ENCODE measurements at regions not wholly inside any gene's neighbourhood (a gene's known extent, or its start where the extent isn't known, plus 50 kb on each side); places are given as distances from the start of the nearest gene placed in this dataset.
"Not testable (repeated sequence)": the region's sequence is repeated elsewhere in the genome, so short reads cannot be mapped to it uniquely, and the experiment has no call there.

GRCh38 chr21:34219334-34220060 lies 144.3 kb upstream of the KCNE2 start:
- no peak for DNase-seq (ENCODE audit: low read depth in 2 of 2)

GRCh38 chr21:34220556-34221195 lies 143.1 kb upstream of the KCNE2 start:
- DNase-seq (ENCODE audit: low read depth in 2 of 2): no peak

GRCh38 chr21:34221331-34222030 lies 142.3 kb upstream of the KCNE2 start:
- no peak for DNase-seq (ENCODE audit: low read depth in 2 of 2)

DNA sequence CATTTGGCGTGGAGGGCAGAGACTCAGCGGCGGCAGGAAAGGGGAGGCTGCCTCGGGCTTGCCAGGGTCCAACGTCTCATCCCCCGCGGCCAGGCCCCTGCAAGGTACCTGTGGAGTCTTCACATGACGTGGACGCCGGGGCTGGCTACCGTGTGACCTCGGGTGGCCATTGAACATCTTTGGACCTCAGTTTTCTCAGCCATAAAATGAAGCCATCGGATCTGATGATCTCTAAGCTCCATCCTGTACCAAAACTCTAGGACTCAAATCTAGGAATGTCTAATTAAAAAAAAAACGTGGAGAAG lies 141.8 kb upstream of the KCNE2 start:
- DNase-seq (ENCODE audit: low read depth in 2 of 2): no peak

- no peak for DNase-seq (ENCODE audit: low read depth in 2 of 2)
Measured at GRCh38 chr21:34223376-34223775, 140.4 kb upstream of the KCNE2 start.

DNA sequence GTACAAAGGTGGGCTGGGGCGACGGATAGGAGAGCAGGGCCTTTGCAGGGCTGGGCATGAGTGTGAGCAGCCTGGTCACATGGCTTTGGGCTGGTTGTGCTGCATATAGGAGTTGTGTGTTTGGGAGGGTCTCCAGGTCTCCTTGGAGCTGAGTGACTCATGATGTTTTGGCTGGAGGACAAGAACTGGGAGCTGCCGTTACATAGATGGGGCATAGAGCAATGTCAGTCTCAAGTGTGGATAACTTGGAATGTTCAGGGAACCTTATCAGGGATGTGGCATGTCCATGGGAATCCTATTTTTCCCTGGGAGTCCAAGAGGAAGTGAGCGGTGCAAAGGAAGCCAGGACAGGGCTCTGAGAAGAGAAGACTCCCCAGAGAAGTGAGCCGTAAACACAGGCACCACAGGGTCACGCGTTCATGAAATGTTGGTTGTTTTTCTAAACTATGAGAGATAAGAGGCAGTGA lies 136.4 kb upstream of the KCNE2 start:
- no peak for DNase-seq (ENCODE audit: low read depth in 2 of 2)

DNA sequence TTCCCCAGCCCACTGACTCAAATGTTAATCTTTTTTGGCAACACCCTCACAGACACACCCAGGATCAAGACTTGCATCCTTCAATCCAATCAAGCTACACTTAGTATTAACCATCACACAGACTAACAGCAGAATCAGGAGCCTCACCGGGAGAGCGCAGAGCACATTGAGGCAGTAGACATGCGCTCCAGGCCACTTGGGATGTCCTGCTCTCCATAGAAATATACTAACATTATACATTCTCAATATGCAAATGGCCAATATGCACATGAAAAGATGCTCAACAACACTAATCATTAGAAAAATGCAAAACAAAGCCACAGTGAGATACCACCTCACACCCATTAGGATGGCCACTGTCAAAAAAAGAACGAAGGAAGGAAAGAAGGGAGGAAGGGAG lies 135.0 kb upstream of the KCNE2 start:
- DNase-seq (ENCODE audit: low read depth in 2 of 2): no peak

GRCh38 chr21:34229353-34229752 lies 134.5 kb upstream of the KCNE2 start:
- DNase-seq (ENCODE audit: low read depth in 2 of 2): no peak

- not testable (repeated sequence) for DNase-seq (ENCODE audit: low read depth in 2 of 2)
Measured at GRCh38 chr21:34233741-34234140, 130.1 kb upstream of the KCNE2 start.

DNA sequence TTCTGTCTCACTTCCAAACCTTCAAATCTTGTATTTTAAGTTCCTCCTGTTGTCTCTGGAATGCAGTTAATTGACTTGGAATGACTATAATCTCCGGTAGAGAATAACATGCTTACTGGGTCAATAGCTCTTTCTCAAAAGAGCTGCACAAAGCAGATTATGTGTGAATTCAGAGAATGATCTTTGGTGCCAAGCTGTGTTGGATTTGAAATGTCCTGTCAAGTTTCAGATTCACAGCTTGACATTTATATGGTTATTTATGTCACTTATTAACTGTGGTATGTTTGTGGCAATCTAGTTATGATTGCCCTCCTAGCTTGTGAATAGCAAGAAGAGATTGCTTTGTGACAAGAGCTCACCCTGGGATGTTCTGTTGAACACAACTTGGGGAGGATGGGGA lies 128.3 kb upstream of the KCNE2 start:
- no peak for DNase-seq (ENCODE audit: low read depth in 2 of 2)

DNA sequence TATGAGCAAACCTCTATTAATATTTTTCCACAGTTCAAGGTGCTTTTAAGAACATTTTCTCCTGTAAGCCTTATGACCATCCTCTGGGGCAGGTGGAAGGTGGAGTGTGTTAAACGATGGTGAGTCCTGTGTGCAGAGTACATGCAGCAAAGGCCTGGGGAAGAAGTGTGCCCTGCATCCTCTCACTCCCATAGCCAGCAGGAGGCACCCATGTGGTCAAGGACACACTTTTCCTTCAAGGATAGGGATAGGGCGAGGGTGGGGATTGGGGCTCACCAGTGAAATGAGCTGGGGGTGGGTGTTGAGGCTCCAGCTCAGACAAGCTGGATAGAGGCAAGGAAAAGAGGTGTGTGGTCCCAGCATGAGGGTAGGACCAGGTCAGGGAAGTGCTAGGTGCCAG lies 120.8 kb upstream of the KCNE2 start:
- no peak for DNase-seq (ENCODE audit: low read depth in 2 of 2)

DNA sequence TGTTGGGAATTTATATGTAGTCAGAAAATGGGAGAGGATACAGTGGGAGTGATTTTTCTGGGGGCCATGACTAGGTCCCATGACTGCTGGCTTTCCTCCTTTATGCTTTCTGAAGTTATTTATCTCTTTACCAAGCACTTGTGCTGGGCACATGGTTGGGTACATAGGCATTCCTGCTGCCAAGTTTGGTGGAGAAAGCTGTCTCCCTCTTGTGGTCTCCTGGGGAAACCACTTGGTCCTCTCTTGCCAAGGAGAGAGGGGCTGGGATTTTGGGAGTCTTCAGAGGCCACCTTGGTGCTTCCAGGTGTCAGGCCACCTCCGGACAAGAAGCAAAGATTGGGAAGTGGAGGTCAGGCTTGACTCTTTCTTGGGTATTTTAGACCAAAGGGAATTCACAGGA lies 120.2 kb upstream of the KCNE2 start:
- peak in 1 of 2 donors; percentile 8 for DNase-seq (ENCODE audit: low read depth in 2 of 2)

DNA sequence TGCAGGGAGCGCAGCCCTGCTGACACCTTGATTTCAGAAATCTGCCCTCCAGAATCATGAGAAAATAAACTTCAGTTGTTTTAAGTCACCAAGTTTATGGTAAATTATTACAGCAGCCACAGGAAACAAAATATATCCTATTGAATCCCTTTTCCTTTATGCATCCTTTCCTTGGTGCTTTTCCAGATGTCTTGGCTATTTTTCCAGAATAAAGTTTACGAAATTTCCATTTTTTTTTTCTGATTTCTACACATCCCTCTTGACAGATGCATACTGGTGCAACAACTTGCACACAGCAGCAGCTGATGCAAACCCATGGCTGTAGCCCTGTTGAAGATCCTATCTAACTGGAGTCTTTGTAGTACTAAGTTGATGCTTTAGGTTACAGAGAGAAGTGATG lies 111.1 kb upstream of the KCNE2 start:
- no peak for DNase-seq (ENCODE audit: low read depth in 2 of 2)

- DNase-seq (ENCODE audit: low read depth in 2 of 2): no peak
Measured at GRCh38 chr21:34255073-34255472, 108.7 kb upstream of the KCNE2 start.

- no peak for DNase-seq (ENCODE audit: low read depth in 2 of 2)
Measured at GRCh38 chr21:34260277-34261008, 103.4 kb upstream of the KCNE2 start.

GRCh38 chr21:34261841-34262468 lies 101.9 kb upstream of the KCNE2 start:
- no peak for DNase-seq (ENCODE audit: low read depth in 2 of 2)

DNA sequence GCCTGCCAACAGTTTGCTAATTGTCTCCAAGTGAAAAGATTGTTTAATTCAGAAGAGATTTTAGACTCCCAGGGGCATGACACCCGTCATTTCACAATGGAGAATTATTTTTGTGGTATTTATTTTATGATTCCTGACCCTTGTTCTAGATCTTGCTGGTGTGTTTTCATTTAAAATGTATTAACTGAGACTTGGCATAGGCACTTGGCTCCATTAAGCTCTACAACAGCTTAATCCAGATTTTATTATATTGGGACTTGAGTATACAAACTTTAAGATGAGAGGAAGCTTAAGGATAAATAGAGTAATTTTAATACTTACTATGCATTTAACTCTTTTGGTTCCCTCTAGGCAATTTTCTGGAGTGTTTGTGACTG lies 101.3 kb upstream of the KCNE2 start:
- DNase-seq (ENCODE audit: low read depth in 2 of 2): no peak

GRCh38 chr21:34263629-34264028 lies 100.2 kb upstream of the KCNE2 start:
- no peak for DNase-seq (ENCODE audit: low read depth in 2 of 2)

- DNase-seq (ENCODE audit: low read depth in 2 of 2): no peak
Measured at GRCh38 chr21:34266351-34266750, 97.5 kb upstream of the KCNE2 start.

DNA sequence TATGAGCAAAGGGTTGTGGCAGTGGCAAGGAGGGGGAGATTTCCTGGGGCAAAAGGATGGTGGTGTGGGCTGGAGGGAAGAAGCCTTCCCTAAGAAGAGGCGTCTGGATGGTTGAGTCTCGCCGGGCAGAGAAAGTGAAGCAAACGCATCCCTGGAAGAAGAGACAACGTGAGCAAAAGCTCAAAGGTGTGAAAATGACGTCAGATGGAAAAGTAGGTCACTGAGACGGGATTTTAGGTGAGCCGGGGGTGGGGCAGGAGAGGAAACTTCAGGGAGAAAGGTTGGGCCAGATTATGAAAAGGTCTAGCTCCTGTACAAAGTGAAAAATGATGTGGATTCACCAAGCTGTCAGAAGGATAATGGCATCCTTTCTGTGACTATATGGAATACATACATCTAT lies 95.3 kb upstream of the KCNE2 start:
- no peak for DNase-seq (ENCODE audit: low read depth in 2 of 2)

- DNase-seq (ENCODE audit: low read depth in 2 of 2): no peak
Measured at GRCh38 chr21:34270411-34270810, 93.4 kb upstream of the KCNE2 start.

Data from activated CD4-positive, alpha-beta T cell treated with anti-CD3 and anti-CD28 coated beads for 24 hours (primary cell).